ENCODE measurements at regions not wholly inside any gene's neighbourhood (a gene's known extent, or its start where the extent isn't known, plus 50 kb on each side); places are given as distances from the start of the nearest gene placed in this dataset.
A peak's percentile ranks its signal among the peaks of the same experiment; 100 is the strongest.
"Not testable (repeated sequence)": the region's sequence is repeated elsewhere in the genome, so short reads cannot be mapped to it uniquely, and the experiment has no call there.

- DNase-seq: no peak
Observed at GRCh38 chr4:18611026-18611425, 589.5 kb upstream of the LCORL start.

DNA sequence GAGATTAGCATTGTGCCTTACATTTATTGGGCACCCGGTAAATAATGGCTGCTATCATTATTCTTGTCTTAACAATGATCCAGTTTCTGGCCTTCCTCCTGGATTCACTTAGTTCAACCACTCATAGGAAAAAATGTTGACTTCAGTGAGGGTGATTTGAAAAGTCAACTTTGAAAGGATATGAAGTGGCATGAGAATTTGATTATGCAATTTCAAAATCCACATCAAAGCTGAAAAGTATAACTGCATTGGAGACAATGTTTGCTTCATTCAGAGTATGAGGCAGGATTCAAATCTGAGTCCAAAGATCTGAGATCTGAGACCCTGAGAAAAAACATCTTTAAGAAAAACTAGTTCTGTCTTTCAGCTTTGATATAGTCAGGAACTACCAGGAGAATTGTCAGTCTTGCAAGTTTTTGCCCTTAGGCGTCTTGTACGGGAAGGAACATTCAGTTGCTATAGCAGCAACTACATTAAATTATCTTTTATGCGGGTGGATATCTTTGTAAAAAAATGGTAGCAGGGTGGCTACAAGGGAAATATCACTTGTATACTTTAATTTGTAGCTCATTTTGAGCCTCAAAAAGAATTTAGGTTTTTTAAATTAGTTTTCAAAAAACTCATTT, 587.5 kb upstream of the LCORL start:
- DNase-seq: no peak

GRCh38 chr4:18602610-18603009, 581.1 kb upstream of the LCORL start:
- DNase-seq: not testable (repeated sequence)

DNA sequence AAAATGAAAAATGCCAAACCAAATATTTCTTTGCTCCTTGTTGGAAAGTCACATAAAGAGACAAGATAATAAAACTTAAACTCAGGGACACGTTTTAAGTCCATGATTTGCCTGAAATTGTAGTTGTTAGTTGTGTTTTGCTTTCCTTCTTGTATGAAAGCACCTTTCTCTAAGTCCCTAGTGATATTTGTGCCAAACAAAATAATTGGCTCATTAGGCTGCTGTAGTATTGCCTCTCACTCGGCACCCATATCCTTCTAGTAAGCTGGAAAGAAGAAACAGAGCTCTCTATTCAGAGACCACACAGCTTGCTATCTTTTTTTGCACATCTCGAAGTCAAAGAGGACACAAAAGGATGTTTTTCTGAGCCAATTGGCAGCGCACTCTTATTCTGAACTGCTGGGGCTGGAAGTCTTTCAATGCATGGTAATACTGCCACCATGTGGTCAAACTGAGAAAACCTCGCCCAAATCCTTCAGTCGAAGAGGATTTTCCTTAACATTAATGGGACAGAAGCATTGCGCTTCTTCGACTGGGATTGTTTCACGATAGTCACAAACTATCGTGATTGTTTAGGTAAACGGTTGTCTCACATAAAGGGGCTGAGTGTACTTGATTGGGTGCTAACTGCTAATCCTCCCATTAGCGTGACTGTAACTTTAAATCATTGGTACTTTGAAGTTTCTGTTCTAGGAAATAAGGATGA, 571.9 kb upstream of the LCORL start:
- DNase-seq: peak; percentile 2

DNA sequence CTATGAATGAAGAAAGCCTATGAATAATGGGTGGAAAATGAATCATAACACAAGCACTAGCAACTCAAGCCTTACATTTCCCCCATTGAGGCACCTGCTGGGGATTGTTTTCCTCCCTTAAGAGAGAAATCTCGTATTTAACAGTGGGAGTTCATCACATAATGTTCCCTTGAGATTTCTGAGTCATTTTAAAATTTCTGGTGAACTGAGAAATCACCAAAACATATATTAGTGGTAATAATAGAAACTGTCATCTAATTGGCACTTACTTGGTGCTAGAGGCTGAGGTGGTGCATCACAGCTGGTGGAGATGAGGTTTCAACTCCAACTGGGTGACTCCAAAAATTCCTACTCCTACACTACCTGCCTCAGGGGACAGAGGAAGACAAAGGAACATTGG, 561.3 kb upstream of the LCORL start:
- no peak for DNase-seq

DNA sequence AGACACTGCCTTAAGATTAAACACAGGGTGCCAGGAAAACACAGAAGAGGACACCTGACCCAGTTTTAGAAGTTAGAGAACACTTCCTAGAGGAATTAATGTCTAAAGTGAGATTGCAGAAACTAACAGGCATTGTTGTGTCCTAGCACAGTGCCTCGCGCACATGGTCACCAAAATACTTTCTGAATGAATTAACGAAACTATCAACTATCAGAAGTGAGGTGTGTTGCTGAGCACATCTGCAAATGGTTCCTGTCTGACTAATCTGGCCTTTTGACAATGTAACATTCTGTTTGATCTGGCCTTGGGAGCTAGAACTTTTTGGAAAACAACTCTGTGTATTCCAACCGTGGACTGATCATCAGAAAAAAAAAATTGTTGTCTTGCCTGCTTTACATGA, 556.8 kb upstream of the LCORL start:
- DNase-seq: no peak

GRCh38 chr4:18572481-18572880, 550.9 kb upstream of the LCORL start:
- DNase-seq: no peak

GRCh38 chr4:18571301-18571761, 549.8 kb upstream of the LCORL start:
- DNase-seq: no peak

- no peak for DNase-seq
Observed at GRCh38 chr4:18570370-18570769, 548.8 kb upstream of the LCORL start.

GRCh38 chr4:18568600-18568999, 547.0 kb upstream of the LCORL start:
- no peak for DNase-seq

- no peak for DNase-seq
Observed at GRCh38 chr4:18566970-18567799, 545.6 kb upstream of the LCORL start.

DNA sequence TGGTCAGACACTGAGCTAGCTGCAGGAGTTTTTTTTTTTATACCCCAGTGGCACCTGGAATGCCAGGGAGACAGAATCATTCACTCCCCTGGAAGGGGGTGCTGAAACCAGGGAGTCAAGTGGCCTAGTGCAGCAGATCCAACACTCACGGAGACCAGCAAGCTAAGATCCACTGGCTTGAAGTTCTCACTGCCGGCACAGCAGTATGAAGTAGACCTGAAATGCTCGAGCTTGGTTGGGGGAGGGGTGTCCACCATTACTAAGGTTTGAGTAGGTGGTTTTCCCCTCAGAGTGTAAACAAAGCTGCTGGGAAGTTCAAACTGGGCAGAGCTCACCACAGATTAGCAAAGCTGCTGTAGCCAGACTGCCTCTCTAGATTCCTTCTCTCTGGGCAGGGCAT, 537.9 kb upstream of the LCORL start:
- DNase-seq: no peak

DNA sequence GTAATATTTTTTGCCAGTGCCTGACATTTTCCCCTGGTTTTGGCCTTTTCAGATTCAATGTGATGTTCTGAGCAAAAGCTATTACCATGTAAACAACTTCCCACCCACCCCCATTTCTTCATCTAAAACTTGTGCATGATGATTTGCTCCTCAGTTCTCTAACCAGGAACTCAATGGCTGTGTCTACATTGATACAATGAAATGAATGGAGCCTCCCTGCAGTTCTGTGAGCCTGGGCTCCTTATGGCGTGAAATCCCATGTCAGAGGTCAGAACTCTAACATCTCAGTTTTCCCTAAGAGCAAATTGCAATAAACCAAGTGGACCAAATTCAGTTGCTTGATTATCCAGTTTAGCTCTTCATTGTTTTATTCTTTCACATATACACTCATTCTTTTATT, 534.8 kb upstream of the LCORL start:
- no peak for DNase-seq

- no peak for DNase-seq
Observed at GRCh38 chr4:18540349-18540748, 518.8 kb upstream of the LCORL start.

DNA sequence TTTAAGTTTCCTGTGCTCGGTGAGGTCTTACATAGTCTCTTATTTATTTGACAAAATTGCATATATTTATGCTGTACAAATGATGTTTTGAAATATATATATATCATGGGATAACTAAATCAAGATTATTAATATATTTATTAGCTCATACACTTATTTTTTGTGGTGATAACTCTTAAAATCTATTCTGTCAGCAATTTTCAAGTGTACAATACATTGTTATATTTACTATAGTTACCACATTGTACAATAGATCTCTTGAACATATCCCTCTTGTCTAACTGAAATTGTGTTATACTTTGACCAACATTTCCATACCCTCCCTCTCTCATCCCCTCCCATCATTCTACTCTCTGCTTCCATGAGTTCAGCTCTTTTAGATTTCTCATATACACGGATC, 516.6 kb upstream of the LCORL start:
- DNase-seq: no peak

GRCh38 chr4:18536428-18536827, 514.9 kb upstream of the LCORL start:
- no peak for DNase-seq

DNA sequence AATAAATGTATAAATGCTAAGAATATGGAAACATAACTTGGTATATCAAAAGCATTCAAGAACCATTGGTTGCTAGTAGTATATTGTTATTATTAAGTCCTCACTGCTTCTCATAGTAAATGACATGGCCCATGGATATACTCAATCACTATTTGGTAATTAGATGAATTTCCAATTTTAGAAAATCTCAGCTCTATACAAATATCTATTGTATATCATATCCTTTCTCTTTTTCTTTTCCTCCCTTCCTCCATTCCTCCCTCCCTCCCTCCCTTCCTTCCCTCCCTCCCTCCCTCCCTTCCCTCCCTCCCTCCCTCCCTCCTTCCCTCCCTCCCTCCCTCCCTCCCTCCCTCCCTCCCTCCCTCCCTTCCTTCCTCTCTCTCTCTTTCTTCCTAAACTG, 514.4 kb upstream of the LCORL start:
- no peak for DNase-seq

- no peak for DNase-seq
Observed at GRCh38 chr4:18533262-18533775, 511.8 kb upstream of the LCORL start.

GRCh38 chr4:18531731-18532130, 510.2 kb upstream of the LCORL start:
- DNase-seq: no peak

GRCh38 chr4:18529482-18529881, 507.9 kb upstream of the LCORL start:
- DNase-seq: no peak

GRCh38 chr4:18524667-18525066, 503.1 kb upstream of the LCORL start:
- no peak for DNase-seq

GRCh38 chr4:18518098-18518497, 496.5 kb upstream of the LCORL start:
- DNase-seq: no peak

DNA sequence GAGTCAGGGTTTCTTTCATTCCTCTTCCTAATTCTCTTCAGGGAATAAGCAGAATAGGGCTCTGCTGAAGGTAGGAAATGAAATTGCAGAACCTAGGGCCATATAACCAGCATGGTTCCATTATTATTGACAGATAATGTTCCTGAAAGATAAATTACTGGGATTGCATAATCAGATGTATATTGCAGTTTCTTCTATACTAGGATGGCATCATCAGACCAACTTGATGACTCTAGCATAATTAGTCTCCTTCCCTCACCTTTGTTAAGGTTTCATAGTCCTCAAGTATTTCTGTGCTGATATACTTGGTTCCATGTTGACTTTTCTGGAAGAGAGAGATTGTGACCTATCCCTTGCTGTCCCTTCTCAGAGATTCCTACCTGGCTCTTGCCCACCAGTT, 492.3 kb upstream of the LCORL start:
- DNase-seq: no peak

DNA sequence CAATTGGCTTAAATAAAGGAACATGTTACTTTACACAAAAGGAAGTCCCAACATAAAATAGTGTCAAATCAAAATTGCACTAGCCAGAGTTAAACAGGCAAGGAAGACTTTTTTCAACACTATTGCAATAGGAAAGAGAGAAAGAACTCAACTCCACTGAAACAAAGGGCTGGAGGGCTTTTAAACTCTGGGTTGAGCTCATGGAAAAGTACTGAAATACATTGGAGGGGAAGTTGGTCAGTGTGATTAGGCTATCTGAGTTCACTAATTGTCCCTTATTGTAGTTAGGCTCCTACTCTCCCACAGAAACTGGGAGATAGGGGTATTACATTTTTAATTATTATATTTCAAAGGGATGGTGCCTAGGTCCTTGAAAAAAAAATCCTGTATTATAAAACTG, 491.2 kb upstream of the LCORL start:
- DNase-seq: no peak

Measured in effector CD8-positive, alpha-beta T cell (primary cell).